ENCODE measurements at regions not wholly inside any gene's neighbourhood (a gene's known extent, or its start where the extent isn't known, plus 50 kb on each side); places are given as distances from the start of the nearest gene placed in this dataset.
"Not testable (repeated sequence)": the region's sequence is repeated elsewhere in the genome, so short reads cannot be mapped to it uniquely, and the experiment has no call there.

- DNase-seq: no peak
Observed at GRCh38 chr10:94088926-94089381, 95.2 kb downstream of the PLCE1 start.

GRCh38 chr10:94091649-94092048 is 97.9 kb downstream of the PLCE1 start:
- no peak for DNase-seq

- no peak for DNase-seq
Observed at GRCh38 chr10:94092848-94093247, 99.1 kb downstream of the PLCE1 start.

GRCh38 chr10:94093286-94093905 is 99.7 kb downstream of the PLCE1 start:
- DNase-seq: no peak

- no peak for DNase-seq
Observed at GRCh38 chr10:94094540-94094939, 100.8 kb downstream of the PLCE1 start.

- DNase-seq: no peak
Observed at GRCh38 chr10:94097656-94098055, 103.9 kb downstream of the PLCE1 start.

- DNase-seq: no peak
Observed at GRCh38 chr10:94098896-94099295, 105.2 kb downstream of the PLCE1 start.

GRCh38 chr10:94101894-94102293 is 108.2 kb downstream of the PLCE1 start:
- no peak for DNase-seq

GRCh38 chr10:94102436-94102835 is 108.7 kb downstream of the PLCE1 start:
- DNase-seq: no peak

- DNase-seq: no peak
Observed at GRCh38 chr10:94103192-94103591, 109.5 kb downstream of the PLCE1 start.

- no peak for DNase-seq
Observed at GRCh38 chr10:94103801-94104221, 110.1 kb downstream of the PLCE1 start.

GRCh38 chr10:94104316-94105000 is 110.7 kb downstream of the PLCE1 start:
- DNase-seq: no peak

- no peak for DNase-seq
Observed at GRCh38 chr10:94105226-94105625, 111.5 kb downstream of the PLCE1 start.

- DNase-seq: no peak
Observed at GRCh38 chr10:94107191-94107590, 113.5 kb downstream of the PLCE1 start.

- no peak for DNase-seq
Observed at GRCh38 chr10:94108200-94108599, 114.5 kb downstream of the PLCE1 start.

GRCh38 chr10:94111367-94111766 is 117.6 kb downstream of the PLCE1 start:
- no peak for DNase-seq

GRCh38 chr10:94112321-94112720 is 118.6 kb downstream of the PLCE1 start:
- no peak for DNase-seq

- DNase-seq: no peak
Observed at GRCh38 chr10:94115725-94116124, 122.0 kb downstream of the PLCE1 start.

- DNase-seq: no peak
Observed at GRCh38 chr10:94116848-94117247, 123.1 kb downstream of the PLCE1 start.

- no peak for DNase-seq
Observed at GRCh38 chr10:94122211-94122610, 128.5 kb downstream of the PLCE1 start.

- DNase-seq: no peak
Observed at GRCh38 chr10:94123258-94123995, 129.7 kb downstream of the PLCE1 start.

GRCh38 chr10:94124147-94124546 is 130.4 kb downstream of the PLCE1 start:
- DNase-seq: not testable (repeated sequence)

GRCh38 chr10:94125268-94125667 is 131.5 kb downstream of the PLCE1 start:
- DNase-seq: not testable (repeated sequence)

- no peak for DNase-seq
Observed at GRCh38 chr10:94125856-94126255, 132.1 kb downstream of the PLCE1 start.

Data from NCI-H1436 treated with DMSO at 0.1 percent for 48 hours (cell line).